Endothelial cell of umbilical vein (primary cell): ENCODE measurements at regions not wholly inside any gene's neighbourhood (a gene's known extent, or its start where the extent isn't known, plus 50 kb on each side); places are given as distances from the start of the nearest gene placed in this dataset.

Experiments used
- BruUV-seq: library from RNA; stranded (reverse); fragments of 400-500 nt; replicated peaks from 2 replicates; lab custom pipeline; 2021; lab: Mats Ljungman, UMichigan
- CTCF ChIA-PET: fragments of 300-600, 350-600 bp; sonication (Branson Sonifier 250); formaldehyde crosslinking; loops from one replicate; lab custom pipeline; 2021; ENCODE audit warnings: antibody characterized with exemption, inconsistent platforms; lab: Charles Lee
- POLR2A ChIA-PET: fragments of 300-600, 350-600 bp; sonication (Branson Sonifier 250); formaldehyde crosslinking; loops from one replicate; lab custom pipeline; 2021; ENCODE audit warnings: antibody characterized with exemption, inconsistent platforms; lab: Charles Lee
- DNase-seq: peaks from one replicate; pipeline ENCODE4 v3.0.0-alpha.2; 2011; ENCODE audit warnings: low read depth, low spot score
- FAIRE-seq: peaks from 2 replicates; lab custom pipeline; 2011; peaks lifted over from hg19 to GRCh38; lab: Jason Lieb, UNC
- H2AFZ ChIP-seq: 2 replicates; pipeline ENCODE4 v1.6.0; 2012; ENCODE audit warnings: low read depth, low read length, control low read depth, inconsistent platforms
- H3K27ac ChIP-seq: 2 replicates; pipeline ENCODE4 v1.5.1; 2011; ENCODE audit warnings: low read depth, mild to moderate bottlenecking, control low read depth, low read length, moderate library complexity; ENCODE audit not compliant: insufficient read depth
- H3K27me3 ChIP-seq, 2 experiments: 2 replicates each; pipeline versions ENCODE4 v1.6.0 to v1.6.1; 2011; ENCODE audit warnings: low read length in 2 of 2, mixed read lengths in 1 of 2; ENCODE audit not compliant: control insufficient read depth in 2 of 2, insufficient read depth in 2 of 2
- H3K36me3 ChIP-seq, 2 experiments: 2 replicates in 1 of 2; 3 replicates in 1 of 2; pipeline ENCODE4 v1.5.1; 2011; ENCODE audit warnings: low read length in 2 of 2, mild to moderate bottlenecking in 1 of 2, moderate library complexity in 1 of 2; ENCODE audit not compliant: control insufficient read depth in 2 of 2, insufficient read depth in 2 of 2; ENCODE audit errors: extremely low read depth in 1 of 2
- H3K4me1 ChIP-seq: 3 replicates; pipeline ENCODE4 v1.5.1; 2011; ENCODE audit warnings: mild to moderate bottlenecking, low read length; ENCODE audit not compliant: control insufficient read depth, insufficient read depth; ENCODE audit errors: extremely low read depth
- H3K4me2 ChIP-seq: 2 replicates; pipeline ENCODE4 v1.6.1; 2011; ENCODE audit warnings: low read length, control low read depth, mixed read lengths; ENCODE audit not compliant: insufficient read depth
- H3K4me3 ChIP-seq, 3 experiments: fragments of 200-600 bp in 1 of 3; sonication (generic), shearing (Covaris generic) in 1 of 3; replicated peaks in 1 of 3; 2 replicates each; pipeline ENCODE4 v1.5.1; 2011 to 2016; ENCODE audit warnings: control low read depth in 3 of 3, low read length in 3 of 3, mild to moderate bottlenecking in 2 of 3, inconsistent platforms in 1 of 3, low read depth in 1 of 3, moderate library complexity in 1 of 3; ENCODE audit not compliant: insufficient read depth in 1 of 3
- H3K79me2 ChIP-seq: 2 replicates; pipeline ENCODE4 v1.6.0; 2012; ENCODE audit warnings: low read length, inconsistent platforms; ENCODE audit not compliant: control insufficient read depth, insufficient read depth
- H3K9ac ChIP-seq: replicated peaks from 2 replicates; pipeline ENCODE3; 2011; ENCODE audit warnings: low read length, control low read depth; ENCODE audit not compliant: insufficient read depth; ENCODE audit errors: extremely low read depth
- H3K9me1 ChIP-seq: replicated peaks from 3 replicates; pipeline ENCODE4 v1.6.0; 2011; ENCODE audit warnings: mild to moderate bottlenecking, low read length; ENCODE audit not compliant: control insufficient read depth, insufficient read depth; ENCODE audit errors: extremely low read depth
- H3K9me3 ChIP-seq: replicated peaks from 2 replicates; pipeline ENCODE4 v1.5.1; 2012; ENCODE audit warnings: low read length, inconsistent platforms; ENCODE audit not compliant: control insufficient read depth, insufficient read depth
- H4K20me1 ChIP-seq: replicated peaks from 2 replicates; pipeline ENCODE3; 2011; ENCODE audit warnings: mild to moderate bottlenecking, low read length; ENCODE audit not compliant: control insufficient read depth, insufficient read depth; ENCODE audit errors: extremely low read depth
- CTCF ChIP-seq, 2 donors: IDR thresholded peaks; 1 replicate in 1 of 2; 2 replicates in 1 of 2; pipeline ENCODE4 v1.5.1; 2011; ENCODE audit warnings: low read length in 2 of 2, mild to moderate bottlenecking in 2 of 2, moderate library complexity in 2 of 2, control low read depth in 1 of 2, inconsistent platforms in 1 of 2, low read depth in 1 of 2; ENCODE audit not compliant: insufficient read depth in 1 of 2; ENCODE audit errors: extremely low read depth in 1 of 2
- EZH2 ChIP-seq: IDR thresholded peaks from 2 replicates; pipeline ENCODE4 v1.6.1; 2012; ENCODE audit warnings: borderline replicate concordance, low read depth, mild to moderate bottlenecking, moderate library complexity, low read length, inconsistent platforms; ENCODE audit not compliant: severe bottlenecking
- FOS ChIP-seq: IDR thresholded peaks from 2 replicates; pipeline ENCODE4 v1.6.1; 2011; ENCODE audit warnings: mild to moderate bottlenecking, low read length, moderate library complexity, borderline replicate concordance; ENCODE audit not compliant: insufficient read depth
- GATA2 ChIP-seq: IDR thresholded peaks from 2 replicates; pipeline ENCODE4 v1.7.0; 2011; ENCODE audit warnings: low read depth, mild to moderate bottlenecking, moderate library complexity, mixed read lengths, low read length; ENCODE audit not compliant: insufficient read length, insufficient read depth
- JUN ChIP-seq: IDR thresholded peaks from 2 replicates; pipeline ENCODE4 v1.6.1; 2011; ENCODE audit warnings: borderline replicate concordance, low read depth; ENCODE audit not compliant: insufficient read length, insufficient read depth
- MYC ChIP-seq: IDR thresholded peaks from one replicate; pipeline ENCODE4 v1.6.1; 2011; ENCODE audit warnings: mild to moderate bottlenecking, low read depth, low read length
- POLR2A ChIP-seq: IDR thresholded peaks from 2 replicates; pipeline ENCODE4 v1.6.1; 2012; ENCODE audit warnings: low read depth, mild to moderate bottlenecking, control low read depth, low read length
- POLR2AphosphoS5 ChIP-seq: IDR thresholded peaks from 2 replicates; pipeline ENCODE4 v1.6.1; 2012; ENCODE audit warnings: low read depth, mild to moderate bottlenecking, control low read depth, low read length, moderate library complexity; ENCODE audit not compliant: insufficient read depth
- dilution Hi-C: fragments of 300-500 bp; cut with MboI; formaldehyde crosslinking; loops from one replicate; pipeline ENCODE4 v1.15.0; 2019; ENCODE audit warnings: low sequenced_read_pairs; ENCODE audit not compliant: extremely low pct_ligation_motif_present
- intact Hi-C: fragments of 100-400 bp; cut with micrococcal nuclease; formaldehyde crosslinking; loops from one replicate; pipeline ENCODE4 v1.10.0; 2022
- TF ChIP-seq, protein P1 (sequence below): IDR thresholded peaks from 2 replicates; pipeline ENCODE4 v1.6.1; 2011; ENCODE audit not compliant: insufficient read depth, insufficient read length

GRCh38 chr10:22824984-22825383 is 102.9 kb upstream of the ARMC3 start:
- Histone ChIP-seq H3K79me2 (no peaks in the 10 kb centered on the region), H3K27ac (peak overlapping the region; percentile 43), H3K9me1 (no peaks in the 10 kb centered on the region), H3K9me3 (no peaks in the 10 kb centered on the region), H2AFZ (no peak overlapping the region), H3K36me3 (no peaks in the 10 kb centered on the region), H4K20me1 (no peaks in the 10 kb centered on the region), H3K4me3 (no peak overlapping the region), H3K4me1 (peaks cover 38% of the 10 kb centered on the region), H3K27me3 (no peaks in the 10 kb centered on the region), H3K4me2 (peak overlapping the region; percentile 37), H3K9ac (no peak overlapping the region)
- BruUV-seq, result no TSS peak
- intact Hi-C loops (loop anchor here (5.0 to 10.0 kb wide), 2 partner anchors 73 to 110 kb away; partner anchors contain the start of gene PIP4K2A), dilution Hi-C loops (no loop called here)
- ChIA-PET POLR2A (no interaction called here), CTCF (no interaction called here)
- TF ChIP-seq POLR2A (no peak), MYC (no peak), JUN (peak; percentile 54), GATA2 (peak; percentile 34), FOS (peak; percentile 95), POLR2AphosphoS5 (peak; percentile 62)
- TF ChIP-seq, protein P1, sequence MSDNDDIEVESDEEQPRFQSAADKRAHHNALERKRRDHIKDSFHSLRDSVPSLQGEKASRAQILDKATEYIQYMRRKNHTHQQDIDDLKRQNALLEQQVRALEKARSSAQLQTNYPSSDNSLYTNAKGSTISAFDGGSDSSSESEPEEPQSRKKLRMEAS, result no peak
- DNase-seq (peak; percentile 47), FAIRE-seq (peak; percentile 70)

DNA sequence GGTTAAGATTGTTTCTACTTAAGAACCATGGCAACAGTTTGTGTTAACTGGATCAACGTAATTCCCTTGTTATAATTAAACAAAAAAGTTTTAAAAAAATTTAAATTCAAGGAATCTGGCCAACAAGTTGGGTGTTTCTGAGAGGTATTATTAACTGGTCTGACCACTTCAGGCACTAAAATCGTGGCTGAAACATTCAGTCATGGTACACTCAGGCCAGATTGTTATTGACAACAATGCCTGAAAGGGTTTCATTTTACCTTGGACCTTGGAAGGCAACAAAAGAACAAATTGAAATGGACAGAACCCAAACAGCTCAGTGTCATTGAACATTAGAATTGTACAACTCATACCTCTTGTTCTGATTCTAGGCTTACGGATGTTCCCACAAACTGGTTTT is 103.3 kb upstream of the ARMC3 start:
- Histone ChIP-seq H3K4me3 (no peak overlapping the region), H3K27ac (peak overlapping the region; percentile 43), H3K79me2 (no peaks in the 10 kb centered on the region), H3K9me1 (no peaks in the 10 kb centered on the region), H3K4me1 (peaks cover 38% of the 10 kb centered on the region), H3K36me3 (no peaks in the 10 kb centered on the region), H4K20me1 (no peaks in the 10 kb centered on the region), H3K4me2 (peak overlapping the region; percentile 37), H3K27me3 (no peaks in the 10 kb centered on the region), H3K9me3 (no peaks in the 10 kb centered on the region), H3K9ac (no peak overlapping the region), H2AFZ (no peak overlapping the region)
- intact Hi-C loops (loop anchor here (5.0 to 10.0 kb wide), 2 partner anchors 72 to 110 kb away; partner anchors contain the start of gene PIP4K2A), dilution Hi-C loops (no loop called here)
- TF ChIP-seq GATA2 (no peak), FOS (no peak), JUN (no peak), POLR2AphosphoS5 (no peak), POLR2A (no peak), EZH2 (no peak), CTCF (IDR thresholded peaks at IDR 0.05; ENCODE audit: extremely low read depth in 1 of 2, insufficient read depth in 1 of 2, low read depth in 1 of 2, low read length in 2 of 2) (no peak), MYC (no peak)
- TF ChIP-seq, protein P1, result no peak
- CTCF ChIA-PET, result interaction anchor here (0.5 kb wide), 1 partner anchor 11 kb away, joined by 3 read pairs; no protein-coding TSS in a partner anchor
- DNase-seq (no peak), FAIRE-seq (no peak)
- BruUV-seq, result TSS peak; percentile 46
- POLR2A ChIA-PET, result no interaction called here
